ENCODE measurements at regions not wholly inside any gene's neighbourhood (a gene's known extent, or its start where the extent isn't known, plus 50 kb on each side); places are given as distances from the start of the nearest gene placed in this dataset.

DNA sequence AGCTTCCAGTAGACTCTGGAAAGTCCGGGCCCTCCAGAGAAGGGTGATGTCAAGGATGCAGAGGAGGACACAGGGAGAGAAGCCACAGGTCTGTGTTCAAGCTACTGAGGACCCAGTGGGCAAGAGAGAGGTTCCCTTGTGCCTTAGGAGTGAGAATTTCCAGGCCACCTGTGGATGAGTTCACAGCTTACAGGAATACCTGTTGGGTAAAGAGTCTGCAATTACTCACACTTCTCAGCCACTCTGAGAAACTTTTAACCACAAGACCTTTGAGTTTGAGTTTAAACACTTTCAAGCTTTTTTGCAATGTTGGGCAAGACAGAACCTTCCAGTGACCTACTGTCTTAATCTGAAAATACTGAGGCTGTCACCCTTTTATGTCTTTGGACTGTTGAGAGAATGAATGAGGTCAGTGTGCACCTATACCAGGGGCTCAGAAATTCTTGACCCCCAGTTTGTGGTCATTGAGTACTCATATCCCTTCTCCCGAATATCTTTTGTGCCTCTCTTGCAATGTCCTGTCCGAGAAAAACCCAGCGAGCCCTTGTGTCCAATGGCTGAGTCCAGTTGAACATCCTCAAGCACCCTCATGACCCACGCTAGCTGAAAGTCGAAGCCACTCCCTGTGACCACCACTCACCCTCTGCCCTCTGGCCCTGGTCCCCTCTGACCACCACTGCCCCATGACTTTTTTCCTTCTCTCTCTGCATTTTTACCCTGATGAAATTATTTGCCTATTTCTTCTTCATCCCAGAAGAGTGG lies 368.5 kb upstream of the ZNF507 start:
- no peak overlapping the region for H3K4me3 ChIP-seq (ENCODE audit: low read depth, low read length)
- DNase-seq (ENCODE audit: low read depth): no peak
- TF ChIP-seq, protein P1, sequence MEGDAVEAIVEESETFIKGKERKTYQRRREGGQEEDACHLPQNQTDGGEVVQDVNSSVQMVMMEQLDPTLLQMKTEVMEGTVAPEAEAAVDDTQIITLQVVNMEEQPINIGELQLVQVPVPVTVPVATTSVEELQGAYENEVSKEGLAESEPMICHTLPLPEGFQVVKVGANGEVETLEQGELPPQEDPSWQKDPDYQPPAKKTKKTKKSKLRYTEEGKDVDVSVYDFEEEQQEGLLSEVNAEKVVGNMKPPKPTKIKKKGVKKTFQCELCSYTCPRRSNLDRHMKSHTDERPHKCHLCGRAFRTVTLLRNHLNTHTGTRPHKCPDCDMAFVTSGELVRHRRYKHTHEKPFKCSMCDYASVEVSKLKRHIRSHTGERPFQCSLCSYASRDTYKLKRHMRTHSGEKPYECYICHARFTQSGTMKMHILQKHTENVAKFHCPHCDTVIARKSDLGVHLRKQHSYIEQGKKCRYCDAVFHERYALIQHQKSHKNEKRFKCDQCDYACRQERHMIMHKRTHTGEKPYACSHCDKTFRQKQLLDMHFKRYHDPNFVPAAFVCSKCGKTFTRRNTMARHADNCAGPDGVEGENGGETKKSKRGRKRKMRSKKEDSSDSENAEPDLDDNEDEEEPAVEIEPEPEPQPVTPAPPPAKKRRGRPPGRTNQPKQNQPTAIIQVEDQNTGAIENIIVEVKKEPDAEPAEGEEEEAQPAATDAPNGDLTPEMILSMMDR (IDR thresholded peaks at IDR 0.05; ENCODE audit: insufficient read depth, low read length): no peak

DNA sequence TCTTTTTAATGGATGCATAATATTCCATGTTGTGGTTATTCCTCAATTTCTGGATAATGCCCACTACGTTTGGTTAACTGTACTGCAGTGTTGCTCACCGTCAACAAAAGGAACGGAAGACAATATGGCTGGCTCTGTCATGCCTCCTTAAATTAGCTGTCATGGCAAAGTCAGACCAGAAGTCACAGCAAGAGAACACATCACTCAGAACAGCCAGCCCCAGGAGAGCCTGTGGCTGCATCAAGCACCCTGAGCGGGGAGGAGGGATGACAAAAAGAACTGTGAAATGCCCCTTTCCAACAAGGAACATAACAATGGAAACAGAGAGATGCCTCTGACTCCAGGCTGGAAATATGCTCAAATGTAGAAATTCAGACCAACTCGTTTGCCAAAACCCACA lies 366.0 kb upstream of the ZNF507 start:
- H3K4me3 ChIP-seq (ENCODE audit: low read depth, low read length): no peak overlapping the region
- TF ChIP-seq, protein P1 (IDR thresholded peaks at IDR 0.05; ENCODE audit: insufficient read depth, low read length): no peak
- DNase-seq (ENCODE audit: low read depth): no peak

- TF ChIP-seq, protein P1 (IDR thresholded peaks at IDR 0.05; ENCODE audit: insufficient read depth, low read length): no peak
- no peak for DNase-seq (ENCODE audit: low read depth)
- H3K4me3 ChIP-seq (ENCODE audit: low read depth, low read length): no peak overlapping the region
Observed at GRCh38 chr19:31979949-31980670, 365.3 kb upstream of the ZNF507 start.

DNA sequence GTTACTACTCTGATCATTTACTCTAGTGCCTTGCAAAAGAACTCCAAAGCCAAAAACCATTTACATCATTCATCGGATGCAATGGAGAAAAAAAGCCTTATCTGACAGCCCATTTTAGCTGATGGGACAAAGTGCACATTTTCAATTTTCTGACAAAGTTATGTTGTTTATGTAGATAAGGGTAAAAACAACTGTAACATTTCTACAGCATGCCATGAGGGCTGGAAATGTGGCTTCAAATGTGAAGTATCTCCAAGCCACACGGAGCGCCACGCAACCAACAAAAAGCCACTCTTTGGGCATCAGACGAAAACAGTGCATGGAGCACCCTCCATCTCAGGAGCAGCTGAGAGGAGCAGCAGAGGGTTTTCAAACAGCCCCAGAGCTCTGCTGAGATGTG lies 364.6 kb upstream of the ZNF507 start:
- DNase-seq (ENCODE audit: low read depth): no peak
- TF ChIP-seq, protein P1 (IDR thresholded peaks at IDR 0.05; ENCODE audit: insufficient read depth, low read length): no peak
- H3K4me3 ChIP-seq (ENCODE audit: low read depth, low read length): no peak overlapping the region

- TF ChIP-seq, protein P1 (IDR thresholded peaks at IDR 0.05; ENCODE audit: insufficient read depth, low read length): no peak
- H3K4me3 ChIP-seq (ENCODE audit: low read depth, low read length): no peak overlapping the region
- DNase-seq (ENCODE audit: low read depth): no peak
Observed at GRCh38 chr19:31981545-31981944, 363.9 kb upstream of the ZNF507 start.

GRCh38 chr19:31983647-31984046 lies 361.8 kb upstream of the ZNF507 start:
- no peak overlapping the region for H3K4me3 ChIP-seq (ENCODE audit: low read depth, low read length)
- no peak for DNase-seq (ENCODE audit: low read depth)
- TF ChIP-seq, protein P1 (IDR thresholded peaks at IDR 0.05; ENCODE audit: insufficient read depth, low read length): no peak
